HG02798 (cell line): ENCODE measurements at regions not wholly inside any gene's neighbourhood (a gene's known extent, or its start where the extent isn't known, plus 50 kb on each side); places are given as distances from the start of the nearest gene placed in this dataset.

Experiments
- ATAC-seq: cut with Tn5 transposase; IDR thresholded peaks from one replicate; pipeline ENCODE4 v1.9.1; 2021; ENCODE audit warnings: mild to moderate bottlenecking; ENCODE audit not compliant: unreplicated experiment, poor library complexity

DNA sequence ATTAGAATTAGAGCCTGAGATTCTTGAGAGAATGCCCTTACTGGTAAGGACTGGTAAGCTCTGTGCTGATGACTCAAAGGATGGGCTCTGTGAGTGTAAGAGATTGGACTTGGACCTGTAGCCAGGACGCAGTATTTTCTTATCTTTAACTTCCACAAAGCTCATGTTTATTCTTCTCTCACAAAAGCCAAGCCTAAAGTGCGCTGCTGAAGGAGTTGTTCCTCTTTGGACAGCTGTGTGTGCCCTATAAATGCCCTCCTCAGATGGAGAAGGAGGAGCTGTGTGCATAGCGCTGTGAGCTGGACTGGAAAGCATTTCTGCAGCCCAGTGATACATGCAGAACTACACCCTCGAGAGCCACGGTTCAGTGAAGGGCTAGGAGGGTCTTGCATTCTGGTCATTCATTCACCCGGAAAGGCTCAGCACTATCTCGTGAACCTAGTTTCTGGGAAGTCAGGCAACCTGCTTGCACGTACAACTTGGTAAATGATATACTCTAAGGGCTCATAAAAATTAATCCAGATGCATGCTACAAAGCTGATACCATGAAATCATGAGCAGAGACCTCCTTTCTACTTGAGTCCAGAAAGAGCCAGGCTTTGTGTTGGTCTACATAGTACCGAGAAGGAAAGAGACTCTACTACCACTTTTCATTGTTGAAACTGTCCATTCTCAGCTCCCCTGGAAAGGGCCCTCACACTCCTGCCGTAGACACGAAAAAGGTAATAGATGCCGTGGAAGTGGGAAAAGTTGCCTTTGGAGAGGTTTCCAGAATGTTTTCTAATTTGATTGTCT, 103.0 kb upstream of the TBL1XR1 start:
- ATAC-seq = peak; percentile 62

DNA sequence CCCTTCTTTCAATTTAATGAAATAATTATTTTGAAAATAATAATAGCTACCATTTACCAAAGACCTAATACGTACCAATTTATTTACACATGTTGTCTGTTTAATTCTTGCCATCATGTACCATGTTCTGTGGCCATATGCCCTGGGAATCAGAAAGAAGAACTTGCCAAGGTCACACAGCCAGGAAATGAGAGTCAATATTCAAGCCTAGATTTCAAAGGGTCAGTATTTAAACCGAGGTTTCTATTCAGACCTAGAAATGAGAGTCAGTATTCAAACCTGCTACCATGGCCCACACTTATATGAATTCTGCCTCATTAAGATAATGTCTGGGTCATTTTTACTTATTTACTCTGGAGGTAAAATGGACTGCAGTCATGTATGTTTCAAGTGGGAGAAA, 103.6 kb upstream of the TBL1XR1 start:
- ATAC-seq = no peak

DNA sequence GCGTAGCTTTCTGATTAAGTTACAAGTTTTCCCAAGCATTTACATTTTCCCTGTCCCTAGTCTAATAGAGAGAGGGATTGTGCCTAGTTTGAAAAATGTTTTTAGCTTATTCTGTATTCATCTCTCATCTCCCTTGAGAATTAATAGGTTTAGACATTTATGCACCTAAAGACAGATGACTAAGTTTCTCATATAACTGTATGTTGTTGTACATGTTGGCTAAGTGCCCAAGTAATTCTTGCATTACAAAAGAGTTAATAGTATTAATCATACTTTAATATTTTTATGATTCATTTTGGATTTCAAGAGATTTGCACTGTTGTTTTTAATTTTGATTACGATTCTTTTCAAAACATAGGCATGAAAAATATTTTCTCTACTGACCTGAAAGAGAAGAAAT, 109.0 kb upstream of the TBL1XR1 start:
- no peak for ATAC-seq

DNA sequence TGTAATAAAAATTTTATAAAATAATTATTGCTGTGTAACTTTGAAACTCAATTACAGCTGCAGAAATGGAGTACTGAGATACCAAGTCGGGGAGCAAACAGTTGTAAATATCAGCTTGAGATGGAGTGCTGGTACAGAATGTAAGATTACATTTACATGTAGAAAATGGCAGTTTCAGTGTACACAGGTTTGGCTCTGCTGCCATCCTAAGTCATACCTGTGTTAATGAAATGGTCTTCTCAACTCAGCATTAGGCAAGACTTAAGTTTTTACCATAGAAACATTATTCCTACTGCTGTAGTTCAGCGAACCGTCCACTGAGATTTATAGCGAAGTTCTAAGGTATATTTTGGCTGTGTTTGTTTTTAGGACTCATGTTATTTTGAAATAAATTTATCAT, 110.1 kb upstream of the TBL1XR1 start:
- ATAC-seq = no peak

DNA sequence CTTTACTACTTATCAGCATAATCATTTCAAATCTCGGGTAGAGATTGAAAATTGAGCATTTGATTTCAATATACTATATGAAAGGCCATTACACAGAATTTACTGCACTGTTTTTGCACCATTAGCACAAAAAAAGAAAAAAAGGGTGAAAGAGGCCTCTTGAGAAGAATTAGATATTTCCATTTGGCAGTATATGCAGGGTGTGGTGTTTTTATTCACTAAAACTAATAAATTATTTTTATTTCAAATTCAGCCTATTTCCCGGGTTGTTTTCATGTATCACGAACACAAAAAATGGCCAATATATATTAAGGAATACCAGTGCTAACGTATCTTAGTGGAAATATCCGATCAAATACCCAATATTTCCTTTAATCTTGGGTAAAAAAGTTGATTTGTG, 110.5 kb upstream of the TBL1XR1 start:
- no peak for ATAC-seq

DNA sequence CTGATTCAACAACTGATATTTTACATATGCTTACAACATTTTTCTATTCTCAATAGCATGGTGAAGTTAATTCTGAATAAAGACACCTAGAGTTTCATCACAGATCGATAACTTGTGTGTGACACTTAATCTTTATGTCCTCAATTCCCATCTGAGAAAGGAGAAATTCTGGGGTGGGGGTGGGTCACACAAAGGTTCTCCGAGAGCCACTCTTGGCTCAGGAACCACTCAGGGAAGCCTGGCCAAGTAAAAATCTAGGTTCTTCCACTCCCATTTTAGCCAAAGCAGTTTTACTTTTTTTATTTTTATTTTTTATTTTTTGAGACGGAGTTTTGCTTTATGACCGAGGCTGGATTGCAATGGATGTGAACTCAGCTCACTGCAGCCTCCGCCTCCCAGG, 111.0 kb upstream of the TBL1XR1 start:
- ATAC-seq = no peak

DNA sequence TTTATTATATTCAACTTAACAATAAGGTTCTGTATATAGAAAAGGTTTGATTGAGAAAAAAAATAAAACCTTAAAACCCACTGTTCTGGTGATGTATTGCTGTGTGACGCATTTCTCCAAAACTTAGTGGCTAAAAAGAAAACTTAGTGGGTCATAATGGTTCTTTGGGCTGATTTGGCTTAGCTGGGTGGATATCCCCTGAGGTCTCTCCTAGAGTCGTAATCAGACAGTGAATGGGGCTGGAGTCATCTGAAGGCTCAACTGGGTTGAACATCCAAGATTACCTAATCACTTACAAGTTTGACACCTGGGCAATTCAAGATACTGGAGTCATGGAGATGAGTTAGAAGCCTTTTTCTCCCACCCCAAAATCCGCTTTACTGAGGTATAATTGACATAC, 111.6 kb upstream of the TBL1XR1 start:
- no peak for ATAC-seq

DNA sequence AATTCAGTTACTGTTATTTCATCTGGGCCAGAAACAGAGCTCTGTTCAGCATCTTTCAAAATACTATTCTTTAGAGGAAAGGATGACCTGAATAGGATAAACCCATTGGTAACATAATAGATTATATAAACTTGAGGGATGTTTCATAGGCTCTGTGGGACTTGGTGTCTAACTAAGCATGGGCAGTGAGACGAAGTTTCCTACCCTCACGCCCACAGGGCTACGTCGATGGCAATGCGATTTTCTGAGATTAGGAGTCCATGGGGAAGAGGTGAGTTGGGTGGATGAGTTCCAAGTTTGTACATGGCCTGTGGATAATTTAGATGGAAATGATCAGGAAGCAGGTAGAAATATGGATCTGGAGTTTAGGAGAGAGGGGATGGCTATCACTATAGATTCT, 115.2 kb upstream of the TBL1XR1 start:
- no peak for ATAC-seq

DNA sequence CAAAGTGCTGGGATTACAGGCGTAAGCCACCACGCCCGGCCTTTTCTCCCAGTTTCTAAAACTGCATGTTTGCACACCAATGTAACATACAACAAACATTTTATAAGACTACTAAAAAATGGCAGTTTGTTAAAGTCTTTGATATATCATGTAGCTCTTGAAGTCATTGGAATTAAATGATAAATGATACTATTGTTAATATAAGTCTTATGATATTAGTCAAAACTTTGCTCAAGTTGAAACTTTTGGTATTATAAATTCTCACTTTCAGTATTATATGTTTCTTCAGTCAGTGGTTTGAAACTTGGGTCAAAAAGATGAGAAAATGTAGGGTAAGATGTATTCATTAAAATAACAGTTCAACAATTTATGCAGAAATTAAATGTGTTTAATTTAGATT, 117.6 kb upstream of the TBL1XR1 start:
- ATAC-seq = peak; percentile 75

DNA sequence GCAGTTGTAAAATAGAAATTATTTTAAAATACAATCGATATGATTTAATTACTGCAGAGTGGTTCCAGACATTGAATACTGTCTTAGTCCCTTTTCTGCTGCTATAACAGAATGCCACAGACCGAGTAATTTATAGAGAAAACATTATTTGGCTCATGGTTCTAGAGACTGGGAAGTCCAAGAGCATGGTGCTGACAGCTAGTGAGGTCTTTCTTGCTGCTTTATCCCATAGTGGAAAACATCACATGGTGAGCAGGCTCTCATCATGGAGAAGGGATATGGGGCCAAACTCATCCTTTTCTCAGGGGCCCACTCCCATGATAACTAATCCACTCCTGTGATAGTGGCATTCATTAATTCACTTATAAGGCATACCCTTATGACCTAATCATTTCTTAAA, 120.0 kb upstream of the TBL1XR1 start:
- ATAC-seq = no peak

DNA sequence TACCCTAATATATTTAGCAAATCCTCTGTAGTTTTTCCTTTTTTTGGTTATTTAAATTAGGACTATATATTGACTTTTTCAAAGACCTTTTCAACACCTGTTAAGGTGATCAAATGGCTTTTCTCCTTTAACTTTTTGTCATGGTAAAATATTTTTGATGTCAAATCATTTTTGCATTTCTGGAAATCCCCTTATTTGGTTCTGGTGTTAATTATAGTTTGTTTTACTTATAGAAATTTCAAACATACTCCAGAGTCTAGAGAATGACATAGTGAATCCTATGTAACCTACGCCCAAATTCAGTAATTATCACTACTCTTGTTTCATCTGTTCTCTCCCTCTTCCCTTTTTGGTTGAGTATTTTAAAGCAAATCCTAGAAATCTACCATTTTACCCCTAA, 121.3 kb upstream of the TBL1XR1 start:
- no peak for ATAC-seq

DNA sequence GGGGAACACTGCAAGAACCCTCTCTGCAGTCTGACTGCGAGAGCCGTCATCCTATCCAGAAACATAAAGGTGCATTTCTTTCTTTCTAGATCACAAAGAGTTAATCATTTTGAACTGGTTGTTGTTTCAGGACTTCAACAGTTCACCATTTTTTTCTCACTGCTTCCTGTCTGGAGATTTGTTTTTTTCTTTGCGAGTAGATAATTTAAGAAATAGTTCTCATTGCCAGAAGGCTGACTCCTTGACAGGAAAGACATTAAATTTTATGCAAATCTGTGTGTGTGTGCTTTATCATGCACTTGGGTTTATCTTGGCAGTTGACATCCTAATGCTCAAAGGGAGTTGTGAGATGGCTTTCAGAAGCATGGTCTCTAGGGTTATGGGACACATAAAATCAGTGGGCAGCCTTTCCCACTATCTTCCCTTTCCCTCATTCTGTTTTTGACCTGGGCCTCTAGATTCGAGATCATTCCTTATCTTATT, 123.5 kb upstream of the TBL1XR1 start:
- ATAC-seq = no peak

DNA sequence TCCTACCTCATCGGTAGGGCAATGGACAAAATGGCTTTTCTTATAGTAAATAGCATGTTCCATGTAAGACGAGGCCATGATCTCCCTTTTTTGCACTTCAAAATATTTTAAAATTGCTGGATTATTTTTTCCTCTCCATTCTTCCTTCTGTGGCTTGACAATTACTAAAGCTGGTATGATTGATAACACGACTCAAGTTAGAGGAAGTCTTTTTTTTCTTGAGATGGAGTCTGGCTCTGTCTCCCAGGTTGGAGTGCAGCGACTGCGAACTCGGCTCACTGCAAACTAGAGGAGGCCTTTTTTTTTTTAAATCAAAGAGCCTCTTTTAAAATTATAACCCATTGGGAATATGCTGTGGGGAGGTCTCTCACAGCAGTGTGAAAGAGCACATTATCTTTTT, 124.5 kb upstream of the TBL1XR1 start:
- ATAC-seq = no peak

DNA sequence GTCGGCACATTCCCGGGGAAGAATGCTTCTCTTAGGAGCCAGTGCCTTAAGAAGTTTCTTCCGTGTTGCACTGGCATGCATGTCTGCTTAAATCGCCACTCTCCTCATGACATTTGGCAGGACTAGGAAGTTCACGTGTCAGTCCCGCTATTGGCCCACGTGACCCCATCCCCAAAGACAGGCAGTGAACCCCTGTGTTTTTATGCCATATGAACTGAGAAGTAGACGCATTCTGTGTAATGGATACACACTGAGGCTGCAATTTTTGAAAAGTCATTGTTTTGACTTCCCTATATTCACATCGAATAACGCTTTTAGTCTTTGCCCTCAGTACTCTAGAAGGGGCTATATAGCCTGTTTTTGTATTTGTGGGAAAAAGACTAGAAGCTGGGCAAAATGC, 125.6 kb upstream of the TBL1XR1 start:
- no peak for ATAC-seq

DNA sequence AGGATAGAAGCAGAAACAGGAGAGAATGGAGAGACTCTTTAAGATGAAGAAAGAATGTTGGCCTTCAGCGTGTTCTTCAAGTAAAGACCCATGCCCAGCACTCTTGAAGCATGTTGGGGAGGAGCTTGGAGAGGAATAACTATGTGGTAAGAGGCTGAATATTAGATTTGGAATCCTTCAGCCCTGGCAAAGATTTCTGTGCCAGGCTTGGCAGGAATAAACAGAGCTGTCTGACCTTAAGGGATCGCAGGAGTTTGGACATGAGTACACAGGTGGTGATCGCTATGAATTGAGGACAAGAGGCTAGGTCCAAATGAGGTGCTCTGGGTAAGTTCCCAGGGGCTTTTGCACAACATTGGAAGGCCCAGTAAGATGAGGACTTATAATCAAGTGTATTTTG, 132.6 kb upstream of the TBL1XR1 start:
- no peak for ATAC-seq

DNA sequence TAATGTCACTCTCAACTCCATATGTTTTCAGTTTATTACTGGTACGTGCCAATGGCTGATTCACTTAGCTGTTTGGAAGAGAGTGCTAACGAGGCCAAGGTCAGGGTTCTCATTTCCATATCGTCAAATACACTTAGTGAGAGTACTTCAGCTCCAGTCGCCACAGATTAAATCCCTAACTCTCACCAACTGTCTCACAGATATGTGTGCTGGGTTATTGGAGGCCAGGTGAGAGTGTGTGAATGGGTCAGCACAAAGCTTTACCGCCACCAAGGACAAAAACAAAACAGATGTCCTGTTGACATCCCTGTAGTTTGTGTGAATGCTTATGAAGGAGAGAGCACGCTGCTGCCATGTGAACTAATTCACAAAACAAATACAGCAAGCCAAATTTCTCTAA, 133.5 kb upstream of the TBL1XR1 start:
- ATAC-seq = no peak

DNA sequence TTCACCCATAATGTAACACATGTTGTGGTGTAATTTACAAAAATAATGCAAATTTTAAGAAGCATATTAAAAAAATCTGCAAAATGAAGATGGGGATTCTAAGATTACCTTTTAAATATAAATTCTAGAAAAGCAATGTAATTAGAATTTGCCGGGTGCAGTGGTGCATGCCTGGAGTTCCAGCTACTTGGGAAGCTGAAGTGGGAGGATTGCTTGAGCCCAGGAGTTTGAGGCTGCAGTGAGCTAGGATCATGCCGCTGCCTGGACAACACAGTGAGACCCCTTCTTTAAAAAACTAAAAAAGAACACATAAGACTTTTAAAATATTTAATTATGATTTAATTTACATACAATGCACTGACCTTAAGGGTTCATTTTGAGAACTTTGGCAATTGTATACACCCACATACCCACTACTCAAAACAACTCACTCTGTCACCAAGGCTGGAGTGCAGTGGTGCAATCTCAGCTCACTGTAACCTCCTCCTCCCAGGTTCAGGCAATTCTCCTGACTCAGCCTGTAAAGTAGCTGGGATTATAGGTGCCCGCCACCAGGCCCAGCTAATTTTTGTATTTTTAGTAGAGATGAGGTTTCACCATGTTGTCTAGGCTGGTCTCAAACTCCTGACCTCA, 134.0 kb upstream of the TBL1XR1 start:
- no peak for ATAC-seq

DNA sequence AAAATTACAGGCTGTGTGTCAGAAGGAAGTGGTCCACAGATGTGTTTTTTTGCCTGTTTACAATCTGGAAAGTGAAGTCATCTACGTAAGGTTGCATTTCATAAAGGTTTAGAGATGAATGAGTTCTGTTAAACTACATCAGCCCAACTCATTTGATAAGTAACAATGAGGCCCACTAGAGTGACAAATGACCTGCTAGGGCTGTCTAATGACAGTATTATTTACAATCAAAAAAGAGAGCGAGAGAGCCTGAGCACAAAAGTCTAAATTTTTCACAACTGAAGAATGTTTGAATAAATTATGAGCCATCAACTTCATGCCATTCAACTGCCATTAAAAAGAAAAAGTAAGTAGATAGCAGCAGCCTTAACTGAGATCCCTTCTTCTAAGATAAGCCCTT, 135.7 kb upstream of the TBL1XR1 start:
- ATAC-seq = no peak

DNA sequence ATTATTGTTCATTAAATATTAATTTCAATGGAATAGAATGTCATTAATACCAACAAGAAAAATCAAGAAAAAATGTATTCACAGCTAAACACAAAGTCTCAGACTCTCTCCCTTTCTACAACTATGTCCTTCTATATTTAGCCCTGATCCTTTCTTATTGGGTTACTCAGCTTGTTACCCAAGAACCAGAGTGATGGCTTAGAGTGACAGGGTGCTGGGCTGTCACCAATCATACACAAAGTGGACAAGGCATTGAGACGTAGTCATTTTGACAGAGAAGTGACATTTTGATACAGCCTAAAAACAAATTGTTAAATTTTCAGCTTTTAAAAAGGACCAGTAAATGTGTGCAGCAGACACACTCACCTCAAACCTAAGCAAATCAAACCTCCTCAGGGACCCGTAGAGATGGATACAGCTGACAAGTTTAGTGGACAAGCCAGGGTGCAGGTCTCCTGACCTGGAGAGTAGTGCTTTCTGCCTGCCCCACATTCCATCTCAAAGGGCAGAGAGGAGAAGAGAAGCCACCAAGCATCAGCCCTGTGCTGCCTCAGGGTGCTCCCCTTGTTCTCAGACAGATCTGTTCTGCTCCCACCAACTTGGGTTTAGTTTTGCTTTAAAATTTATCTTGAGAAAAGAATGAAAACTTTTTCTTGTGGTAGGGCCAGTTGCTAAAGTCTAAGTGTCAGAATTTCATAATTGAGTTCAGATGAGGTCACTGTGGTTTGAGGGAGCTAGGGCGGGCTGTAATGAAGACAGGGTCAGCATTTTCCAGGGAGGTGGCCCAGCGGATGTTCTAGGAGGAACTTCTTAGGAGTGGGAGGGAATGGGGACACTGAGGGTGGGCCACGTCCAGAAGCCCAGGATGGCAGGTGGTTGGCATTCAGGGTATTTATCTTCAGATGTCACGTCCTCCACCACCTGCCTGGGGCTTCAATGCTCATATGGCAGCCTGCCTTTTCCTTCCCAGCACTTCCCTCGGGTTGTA, 136.5 kb upstream of the TBL1XR1 start:
- no peak for ATAC-seq

DNA sequence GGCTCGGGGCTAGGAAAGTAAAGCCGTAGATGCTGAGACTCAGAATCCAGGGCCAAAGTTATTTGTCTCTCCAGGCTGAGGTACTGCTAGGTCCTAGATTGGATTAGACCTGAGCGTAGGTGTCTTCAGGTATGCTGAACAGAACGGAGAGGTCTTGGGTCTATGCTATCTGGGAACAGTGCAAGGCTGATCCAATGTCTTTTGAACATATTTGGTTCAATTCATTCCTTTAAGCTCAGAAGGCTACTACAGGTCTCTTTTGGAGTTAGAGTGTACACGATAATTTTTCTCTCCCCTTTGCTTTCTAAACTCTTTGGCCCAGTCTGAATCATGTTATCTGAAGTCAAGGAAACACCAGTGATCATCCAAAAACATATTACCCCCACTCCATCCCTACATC, 137.5 kb upstream of the TBL1XR1 start:
- ATAC-seq = no peak

DNA sequence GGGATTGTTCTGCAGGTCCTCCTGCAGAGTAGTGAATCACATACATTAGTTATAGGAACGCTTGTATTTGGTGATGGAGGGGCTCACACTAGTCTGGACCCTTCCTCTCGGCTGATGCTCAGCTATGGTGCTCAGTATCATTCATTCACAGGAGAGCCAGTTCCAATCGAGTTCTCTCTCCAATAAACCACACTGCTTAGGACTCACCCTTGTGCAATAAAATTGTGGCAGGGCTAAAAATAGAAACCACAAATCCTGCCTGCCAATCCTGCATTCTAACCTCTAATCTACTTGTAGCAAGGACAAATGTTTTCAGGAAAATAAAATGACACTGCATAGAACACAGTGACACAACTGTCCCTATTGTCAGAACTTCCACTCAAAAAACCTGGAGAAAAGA, 138.4 kb upstream of the TBL1XR1 start:
- ATAC-seq = no peak
